OCI-LY3 (cell line): ENCODE measurements at regions not wholly inside any gene's neighbourhood (a gene's known extent, or its start where the extent isn't known, plus 50 kb on each side); places are given as distances from the start of the nearest gene placed in this dataset.

Source experiments
- H2AFZ ChIP-seq: fragments of 200-600, 300-600 bp; shearing (Covaris generic); 2 replicates; pipeline ENCODE4 v1.6.0; 2014; ENCODE audit warnings: antibody characterized with exemption, low read depth, low read length
- H3K27ac ChIP-seq: fragments of 200-600, 300-600 bp; sonication (generic); 2 replicates; pipeline ENCODE4 v1.5.1; 2014; ENCODE audit warnings: mild to moderate bottlenecking, low read length, moderate library complexity, mixed read lengths
- H3K27me3 ChIP-seq: fragments of 200-600, 300-600 bp; sonication (generic); 2 replicates; pipeline ENCODE4 v1.6.1; 2014; ENCODE audit warnings: low read depth, low read length, mixed read lengths
- H3K36me3 ChIP-seq: fragments of 200-600, 300-600 bp; sonication (generic); replicated peaks from 2 replicates; pipeline ENCODE3; 2014; ENCODE audit warnings: low read depth, low read length, mixed read lengths
- H3K4me1 ChIP-seq: fragments of 300-600, 200-600 bp; sonication (generic); 2 replicates; pipeline ENCODE4 v1.6.1; 2014; ENCODE audit warnings: low read length, mixed read lengths
- H3K4me2 ChIP-seq: fragments of 200-600, 300-600 bp; sonication (generic); 2 replicates; pipeline ENCODE4 v1.6.1; 2014; ENCODE audit warnings: low read length, mixed read lengths
- H3K4me3 ChIP-seq: fragments of 300-600, 200-600 bp; sonication (generic); 2 replicates; pipeline ENCODE4 v1.5.1; 2014; ENCODE audit warnings: antibody characterized with exemption, mild to moderate bottlenecking, low read length, moderate library complexity
- H3K79me2 ChIP-seq: fragments of 300-600, 200-600 bp; shearing (Covaris generic); 2 replicates; pipeline ENCODE4 v1.6.1; 2014; ENCODE audit warnings: mild to moderate bottlenecking, low read length, mixed read lengths
- H3K9ac ChIP-seq: fragments of 300-600, 200-600 bp; shearing (Covaris generic); 2 replicates; pipeline ENCODE4 v1.6.0; 2014; ENCODE audit warnings: mild to moderate bottlenecking, low read length, moderate library complexity
- H3K9me3 ChIP-seq: fragments of 200-600, 300-600 bp; shearing (Covaris generic); 2 replicates; pipeline ENCODE4 v1.6.1; 2014; ENCODE audit warnings: low read length, mixed read lengths; ENCODE audit not compliant: insufficient read depth
- H4K20me1 ChIP-seq: fragments of 200-600, 300-600 bp; sonication (generic); 2 replicates; pipeline ENCODE4 v1.6.1; 2016; ENCODE audit warnings: low read length, mixed read lengths; ENCODE audit not compliant: insufficient read depth
- CTCF ChIP-seq: fragments of 200-600, 300-600 bp; sonication (generic); IDR thresholded peaks from 2 replicates; pipeline ENCODE4 v1.5.1; 2014; ENCODE audit warnings: antibody characterized with exemption, low read length, low read depth
- EZH2phosphoT487 ChIP-seq: fragments of 200-600 bp; shearing (Covaris generic); IDR thresholded peaks from 2 replicates; pipeline ENCODE4 v1.6.1; 2018; ENCODE audit warnings: antibody characterized with exemption, mixed run types, low read depth

GRCh38 chr2:144950899-144951560 lies 431.1 kb upstream of the ZEB2 start:
- TF ChIP-seq CTCF (no peak), EZH2phosphoT487 (no peak)
- H4K20me1 ChIP-seq = no peaks in the 10 kb centered on the region
- no peak overlapping the region for H3K27ac ChIP-seq
- no peaks in the 10 kb centered on the region for H3K9me3 ChIP-seq
- H3K9ac ChIP-seq = no peak overlapping the region
- H3K27me3 ChIP-seq = 0 out of 2 replicates have a peak, but pooled peaks cover 5% of the 10 kb centered on the region
- no peaks in the 10 kb centered on the region for H3K4me1 ChIP-seq
- no peaks in the 10 kb centered on the region for H3K79me2 ChIP-seq
- no peaks in the 10 kb centered on the region for H3K36me3 ChIP-seq
- no peak overlapping the region for H2AFZ ChIP-seq
- H3K4me3 ChIP-seq = no peak overlapping the region
- H3K4me2 ChIP-seq = no peak overlapping the region

- Histone ChIP-seq H3K36me3 (no peaks in the 10 kb centered on the region), H3K27me3 (0 out of 2 replicates have a peak, but pooled peaks cover 5% of the 10 kb centered on the region), H3K79me2 (no peaks in the 10 kb centered on the region), H3K4me3 (no peak overlapping the region), H3K9me3 (no peaks in the 10 kb centered on the region), H3K4me1 (no peaks in the 10 kb centered on the region), H3K27ac (no peak overlapping the region), H4K20me1 (no peaks in the 10 kb centered on the region), H3K9ac (no peak overlapping the region), H3K4me2 (no peak overlapping the region), H2AFZ (no peak overlapping the region)
- TF ChIP-seq EZH2phosphoT487 (no peak), CTCF (no peak)
These were observed 428.4 kb upstream of the ZEB2 start for GRCh38 chr2:144948205-144948855.

GRCh38 chr2:144947709-144948037 lies 427.8 kb upstream of the ZEB2 start:
- TF ChIP-seq EZH2phosphoT487 (no peak), CTCF (no peak)
- no peaks in the 10 kb centered on the region for H4K20me1 ChIP-seq

GRCh38 chr2:144946263-144946662 lies 426.3 kb upstream of the ZEB2 start:
- H3K27ac ChIP-seq = no peak overlapping the region
- H4K20me1 ChIP-seq = no peaks in the 10 kb centered on the region
- H3K9me3 ChIP-seq = no peaks in the 10 kb centered on the region
- no peaks in the 10 kb centered on the region for H3K79me2 ChIP-seq
- 0 out of 2 replicates have a peak, but pooled peaks cover 5% of the 10 kb centered on the region for H3K27me3 ChIP-seq
- H3K9ac ChIP-seq = no peak overlapping the region
- H3K4me2 ChIP-seq = no peak overlapping the region
- no peaks in the 10 kb centered on the region for H3K36me3 ChIP-seq
- no peak overlapping the region for H2AFZ ChIP-seq
- H3K4me1 ChIP-seq = no peaks in the 10 kb centered on the region
- no peak for TF ChIP-seq CTCF
- no peak for TF ChIP-seq EZH2phosphoT487
- H3K4me3 ChIP-seq = no peak overlapping the region

More at GRCh38 chr2:144947709-144948037, 427.8 kb upstream of the ZEB2 start:
- H3K4me3 ChIP-seq = no peak overlapping the region
- H3K79me2 ChIP-seq = no peaks in the 10 kb centered on the region
- no peaks in the 10 kb centered on the region for H3K36me3 ChIP-seq
- H3K27me3 ChIP-seq = 0 out of 2 replicates have a peak, but pooled peaks cover 5% of the 10 kb centered on the region
- H3K4me1 ChIP-seq = no peaks in the 10 kb centered on the region
- H3K9ac ChIP-seq = no peak overlapping the region
- no peaks in the 10 kb centered on the region for H3K9me3 ChIP-seq
- no peak overlapping the region for H3K27ac ChIP-seq
- H2AFZ ChIP-seq = no peak overlapping the region
- no peak overlapping the region for H3K4me2 ChIP-seq
